GM12874 (cell line): ENCODE measurements at regions not wholly inside any gene's neighbourhood (a gene's known extent, or its start where the extent isn't known, plus 50 kb on each side); places are given as distances from the start of the nearest gene placed in this dataset.

ENCODE experiments used
- CTCF ChIP-seq: IDR thresholded peaks from 2 replicates; pipeline ENCODE4 v1.5.1; 2011; ENCODE audit warnings: low read depth, mild to moderate bottlenecking, control low read depth, low read length, moderate library complexity; ENCODE audit not compliant: insufficient read depth

GRCh38 chr2:13770279-13770678 lies 862.2 kb upstream of the LRATD1 start:
- TF ChIP-seq CTCF: no peak

- TF ChIP-seq CTCF: no peak
Observed at GRCh38 chr2:13779996-13780395, 852.5 kb upstream of the LRATD1 start.

GRCh38 chr2:13791019-13791547 lies 841.4 kb upstream of the LRATD1 start:
- TF ChIP-seq CTCF: no peak

- TF ChIP-seq CTCF: no peak
Observed at GRCh38 chr2:13806539-13806938, 826.0 kb upstream of the LRATD1 start.

- no peak for TF ChIP-seq CTCF
Observed at GRCh38 chr2:13813236-13813635, 819.3 kb upstream of the LRATD1 start.

- TF ChIP-seq CTCF: no peak
Observed at GRCh38 chr2:13818002-13818401, 814.5 kb upstream of the LRATD1 start.

- no peak for TF ChIP-seq CTCF
Observed at GRCh38 chr2:13819896-13820295, 812.6 kb upstream of the LRATD1 start.

GRCh38 chr2:13821255-13821880 lies 811.1 kb upstream of the LRATD1 start:
- TF ChIP-seq CTCF: no peak
